SU-DHL-6 (cell line): ENCODE measurements at regions not wholly inside any gene's neighbourhood (a gene's known extent, or its start where the extent isn't known, plus 50 kb on each side); places are given as distances from the start of the nearest gene placed in this dataset.

Experiments used
- H2AFZ ChIP-seq: fragments of 200-600 bp; sonication (generic); 2 replicates; pipeline ENCODE4 v1.6.1; 2014; ENCODE audit warnings: low read depth, mild to moderate bottlenecking, moderate library complexity, mixed read lengths, antibody characterized with exemption, low read length; ENCODE audit not compliant: severe bottlenecking
- H3F3A ChIP-seq: fragments of 200-600 bp; shearing (Covaris generic); 2 replicates; pipeline ENCODE4 v1.6.0; 2016; ENCODE audit warnings: antibody characterized with exemption, mild to moderate bottlenecking; ENCODE audit not compliant: insufficient read depth
- H3K27ac ChIP-seq: fragments of 200-600 bp; sonication (generic); 2 replicates; pipeline ENCODE4 v1.5.1; 2016; ENCODE audit warnings: low read depth, mild to moderate bottlenecking, low read length, moderate library complexity, mixed read lengths
- H3K27me3 ChIP-seq: fragments of 200-600 bp; sonication (generic), shearing (Covaris generic); 2 replicates; pipeline ENCODE4 v1.6.0; 2014; ENCODE audit warnings: mild to moderate bottlenecking, low read length
- H3K36me3 ChIP-seq: fragments of 200-600 bp; sonication (generic); 2 replicates; pipeline ENCODE4 v1.6.1; 2014; ENCODE audit warnings: mild to moderate bottlenecking, low read length, mixed read lengths
- H3K4me2 ChIP-seq: fragments of 300-600, 200-600 bp; shearing (Covaris generic), sonication (generic); 2 replicates; pipeline ENCODE4 v1.6.0; 2014; ENCODE audit warnings: low read length, low read depth, mild to moderate bottlenecking; ENCODE audit not compliant: poor library complexity, severe bottlenecking
- H3K4me3 ChIP-seq: fragments of 200-600 bp; sonication (generic); 2 replicates; pipeline ENCODE4 v1.5.1; 2014; ENCODE audit warnings: antibody characterized with exemption, low read length, mild to moderate bottlenecking, mixed read lengths; ENCODE audit not compliant: insufficient read depth, poor library complexity, severe bottlenecking
- H3K79me2 ChIP-seq: fragments of 200-600 bp; sonication (generic); 2 replicates; pipeline ENCODE4 v1.6.1; 2014; ENCODE audit warnings: mild to moderate bottlenecking, low read length, moderate library complexity; ENCODE audit not compliant: insufficient read depth
- H3K9ac ChIP-seq: fragments of 200-600 bp; sonication (generic); 2 replicates; pipeline ENCODE4 v1.7.0; 2014; ENCODE audit warnings: mild to moderate bottlenecking, low read length
- H3K9me2 ChIP-seq: fragments of 200-600 bp; sonication (generic); replicated peaks from 2 replicates; pipeline ENCODE4 v1.6.1; 2014; ENCODE audit warnings: low read length; ENCODE audit not compliant: insufficient read depth
- H3K9me3 ChIP-seq: fragments of 200-600 bp; sonication (generic); 2 replicates; pipeline ENCODE4 v1.6.1; 2014; ENCODE audit warnings: low read length, mixed read lengths; ENCODE audit not compliant: insufficient read depth
- H4K20me1 ChIP-seq: fragments of 200-600 bp; sonication (generic); 2 replicates; pipeline ENCODE4 v1.6.1; 2014; ENCODE audit warnings: low read depth, mild to moderate bottlenecking, antibody characterized with exemption, low read length, moderate library complexity, mixed read lengths
- EZH2phosphoT487 ChIP-seq: fragments of 200-600 bp; sonication (generic), shearing (Covaris generic); conservative IDR thresholded peaks from 2 replicates; pipeline ENCODE4 v1.6.1; 2018; ENCODE audit warnings: mild to moderate bottlenecking, antibody characterized with exemption, low read length, moderate library complexity, mixed read lengths
- TF ChIP-seq, protein P1 (sequence below): fragments of 200-600 bp; sonication (generic); IDR thresholded peaks from one replicate; pipeline ENCODE4 v1.5.1; 2017; ENCODE audit warnings: antibody characterized with exemption, mild to moderate bottlenecking, low read length, moderate library complexity; ENCODE audit not compliant: insufficient read depth, poor library complexity, severe bottlenecking

- Histone ChIP-seq H4K20me1 (no peaks in the 10 kb centered on the region), H3K79me2 (no peaks in the 10 kb centered on the region), H2AFZ (no peak overlapping the region), H3F3A (no peaks in the 10 kb centered on the region), H3K27ac (no peak overlapping the region), H3K4me3 (no peak overlapping the region), H3K9me2 (no peaks in the 10 kb centered on the region), H3K36me3 (no peaks in the 10 kb centered on the region), H3K27me3 (no peaks in the 10 kb centered on the region), H3K9me3 (no peaks in the 10 kb centered on the region), H3K9ac (no peak overlapping the region), H3K4me2 (no peak overlapping the region)
- no peak for TF ChIP-seq EZH2phosphoT487
- TF ChIP-seq, protein P1, sequence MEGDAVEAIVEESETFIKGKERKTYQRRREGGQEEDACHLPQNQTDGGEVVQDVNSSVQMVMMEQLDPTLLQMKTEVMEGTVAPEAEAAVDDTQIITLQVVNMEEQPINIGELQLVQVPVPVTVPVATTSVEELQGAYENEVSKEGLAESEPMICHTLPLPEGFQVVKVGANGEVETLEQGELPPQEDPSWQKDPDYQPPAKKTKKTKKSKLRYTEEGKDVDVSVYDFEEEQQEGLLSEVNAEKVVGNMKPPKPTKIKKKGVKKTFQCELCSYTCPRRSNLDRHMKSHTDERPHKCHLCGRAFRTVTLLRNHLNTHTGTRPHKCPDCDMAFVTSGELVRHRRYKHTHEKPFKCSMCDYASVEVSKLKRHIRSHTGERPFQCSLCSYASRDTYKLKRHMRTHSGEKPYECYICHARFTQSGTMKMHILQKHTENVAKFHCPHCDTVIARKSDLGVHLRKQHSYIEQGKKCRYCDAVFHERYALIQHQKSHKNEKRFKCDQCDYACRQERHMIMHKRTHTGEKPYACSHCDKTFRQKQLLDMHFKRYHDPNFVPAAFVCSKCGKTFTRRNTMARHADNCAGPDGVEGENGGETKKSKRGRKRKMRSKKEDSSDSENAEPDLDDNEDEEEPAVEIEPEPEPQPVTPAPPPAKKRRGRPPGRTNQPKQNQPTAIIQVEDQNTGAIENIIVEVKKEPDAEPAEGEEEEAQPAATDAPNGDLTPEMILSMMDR, result no peak
These were observed 133.1 kb upstream of the LYZL2 start for GRCh38 chr10:30762620-30763019.

- no peak overlapping the region for H3K4me3 ChIP-seq
- H3K9me3 ChIP-seq, result no peaks in the 10 kb centered on the region
- no peak overlapping the region for H3K9ac ChIP-seq
- H3K27ac ChIP-seq, result no peak overlapping the region
- H3K36me3 ChIP-seq, result no peaks in the 10 kb centered on the region
- no peak overlapping the region for H3K4me2 ChIP-seq
- H3K27me3 ChIP-seq, result no peaks in the 10 kb centered on the region
- H3F3A ChIP-seq, result no peaks in the 10 kb centered on the region
- H4K20me1 ChIP-seq, result no peaks in the 10 kb centered on the region
- H3K9me2 ChIP-seq, result no peaks in the 10 kb centered on the region
- no peaks in the 10 kb centered on the region for H3K79me2 ChIP-seq
- no peak overlapping the region for H2AFZ ChIP-seq
- TF ChIP-seq EZH2phosphoT487, result no peak
- TF ChIP-seq, protein P1, result no peak
These were observed 129.9 kb upstream of the LYZL2 start for GRCh38 chr10:30759423-30759822.

GRCh38 chr10:30758338-30758737 is 128.8 kb upstream of the LYZL2 start:
- H3K9me2 ChIP-seq, result no peaks in the 10 kb centered on the region
- H3K9ac ChIP-seq, result no peak overlapping the region
- H3K27me3 ChIP-seq, result no peaks in the 10 kb centered on the region
- no peaks in the 10 kb centered on the region for H3K36me3 ChIP-seq
- H3K27ac ChIP-seq, result no peak overlapping the region
- no peaks in the 10 kb centered on the region for H3K9me3 ChIP-seq
- H3F3A ChIP-seq, result no peaks in the 10 kb centered on the region
- no peak overlapping the region for H3K4me2 ChIP-seq
- no peak overlapping the region for H2AFZ ChIP-seq
- H3K4me3 ChIP-seq, result no peak overlapping the region
- no peak for TF ChIP-seq EZH2phosphoT487
- TF ChIP-seq, protein P1, result no peak
- no peaks in the 10 kb centered on the region for H4K20me1 ChIP-seq
- H3K79me2 ChIP-seq, result no peaks in the 10 kb centered on the region
